IPS-NIHi11 (cell line): ENCODE measurements at regions not wholly inside any gene's neighbourhood (a gene's known extent, or its start where the extent isn't known, plus 50 kb on each side); places are given as distances from the start of the nearest gene placed in this dataset.

Experiments used
- DNase-seq: peaks from one replicate; pipeline ENCODE4 v3.0.0; 2012; ENCODE audit warnings: mixed read lengths, low spot score

GRCh38 chr14:85471744-85472143 is 58.2 kb upstream of the FLRT2 start:
- DNase-seq, result no peak

- no peak for DNase-seq
Observed at GRCh38 chr14:85474431-85474830, 55.5 kb upstream of the FLRT2 start.

- no peak for DNase-seq
Observed at GRCh38 chr14:85475113-85475512, 54.8 kb upstream of the FLRT2 start.

- DNase-seq, result no peak
Observed at GRCh38 chr14:85479306-85479705, 50.6 kb upstream of the FLRT2 start.

- DNase-seq, result no peak
Observed at GRCh38 chr14:85479771-85480170, 50.2 kb upstream of the FLRT2 start.
